ENCODE measurements at regions not wholly inside any gene's neighbourhood (a gene's known extent, or its start where the extent isn't known, plus 50 kb on each side); places are given as distances from the start of the nearest gene placed in this dataset.

- Histone ChIP-seq H3K36me3 (ENCODE audit: control insufficient read depth, insufficient read depth, low read length) (no peaks in the 10 kb centered on the region), H3K9me3 (ENCODE audit: control insufficient read depth, insufficient read depth, low read length) (no peaks in the 10 kb centered on the region), H3K4me3 (ENCODE audit: low read depth, low read length) (no peak overlapping the region), H3K4me1 (ENCODE audit: control insufficient read depth, insufficient read depth, low read length) (no peaks in the 10 kb centered on the region), H3K27me3 (ENCODE audit: control insufficient read depth, insufficient read depth, low read length) (no peaks in the 10 kb centered on the region), H3K27ac (ENCODE audit: low read depth, low read length) (no peak overlapping the region)
- peak in 5 of 6 donors; percentile 23 to 74 (median 32) for DNase-seq (ENCODE audit: low read depth in 4 of 6, low spot score in 6 of 6)
- no CpG with 5 or more reads among the region's 5 CpGs for WGBS (ENCODE audit: insufficient coverage)
Observed at GRCh38 chr1:170881268-170882265, 53.8 kb upstream of the MROH9 start.

Data from spinal cord (tissue), 9 donors.